Adipocyte (in vitro differentiated cells): ENCODE measurements at regions not wholly inside any gene's neighbourhood (a gene's known extent, or its start where the extent isn't known, plus 50 kb on each side); places are given as distances from the start of the nearest gene placed in this dataset.

Source experiments
- DNase-seq: peaks from one replicate; pipeline ENCODE4 v3.0.0-alpha.2; 2015; ENCODE audit warnings: low read depth
- H3K27me3 ChIP-seq: replicated peaks from 2 replicates; pipeline ENCODE4 v1.7.0; 2013; ENCODE audit warnings: mild to moderate bottlenecking, low read length, moderate library complexity; ENCODE audit not compliant: control insufficient read depth, insufficient read depth
- H3K36me3 ChIP-seq: 2 replicates; pipeline ENCODE4 v1.7.0; 2013; ENCODE audit warnings: low read length, mild to moderate bottlenecking, moderate library complexity; ENCODE audit not compliant: control insufficient read depth, insufficient read depth, severe bottlenecking
- H3K4me1 ChIP-seq: 2 replicates; pipeline ENCODE4 v1.7.0; 2013; ENCODE audit warnings: mild to moderate bottlenecking, low read length, moderate library complexity; ENCODE audit not compliant: control insufficient read depth, insufficient read depth
- H3K4me3 ChIP-seq: 2 replicates; pipeline ENCODE4 v1.7.0; 2013; ENCODE audit warnings: mild to moderate bottlenecking, low read length, moderate library complexity
- H3K9ac ChIP-seq: 2 replicates; pipeline ENCODE4 v1.7.0; 2013; ENCODE audit warnings: mild to moderate bottlenecking, low read length, moderate library complexity
- H3K9me3 ChIP-seq: 2 replicates; pipeline ENCODE4 v1.7.0; 2013; ENCODE audit warnings: mild to moderate bottlenecking, low read length, moderate library complexity; ENCODE audit not compliant: control insufficient read depth

- Histone ChIP-seq H3K4me3 (no peak overlapping the region), H3K4me1 (no peaks in the 10 kb centered on the region), H3K9ac (no peak overlapping the region), H3K27me3 (no peaks in the 10 kb centered on the region), H3K9me3 (no peaks in the 10 kb centered on the region), H3K36me3 (no peaks in the 10 kb centered on the region)
- DNase-seq = no peak
These were observed 290.9 kb downstream of the LRRIQ3 start for GRCh38 chr1:73907051-73907450.

- no peak for DNase-seq
- no peaks in the 10 kb centered on the region for H3K36me3 ChIP-seq
- H3K27me3 ChIP-seq = no peaks in the 10 kb centered on the region
- no peak overlapping the region for H3K9ac ChIP-seq
- H3K4me1 ChIP-seq = no peaks in the 10 kb centered on the region
- H3K9me3 ChIP-seq = no peaks in the 10 kb centered on the region
- no peak overlapping the region for H3K4me3 ChIP-seq
These were observed 294.9 kb downstream of the LRRIQ3 start for GRCh38 chr1:73903092-73903491.

- no peaks in the 10 kb centered on the region for H3K4me1 ChIP-seq
- H3K9me3 ChIP-seq = no peaks in the 10 kb centered on the region
- no peaks in the 10 kb centered on the region for H3K36me3 ChIP-seq
- no peak for DNase-seq
- no peak overlapping the region for H3K4me3 ChIP-seq
- H3K27me3 ChIP-seq = no peaks in the 10 kb centered on the region
- no peak overlapping the region for H3K9ac ChIP-seq
These were observed 296.2 kb downstream of the LRRIQ3 start for GRCh38 chr1:73901738-73902137.

GRCh38 chr1:73899311-73899710, 298.7 kb downstream of the LRRIQ3 start:
- Histone ChIP-seq H3K27me3 (no peaks in the 10 kb centered on the region), H3K4me3 (no peak overlapping the region), H3K4me1 (no peaks in the 10 kb centered on the region), H3K9me3 (no peaks in the 10 kb centered on the region), H3K9ac (no peak overlapping the region), H3K36me3 (no peaks in the 10 kb centered on the region)
- no peak for DNase-seq

DNA sequence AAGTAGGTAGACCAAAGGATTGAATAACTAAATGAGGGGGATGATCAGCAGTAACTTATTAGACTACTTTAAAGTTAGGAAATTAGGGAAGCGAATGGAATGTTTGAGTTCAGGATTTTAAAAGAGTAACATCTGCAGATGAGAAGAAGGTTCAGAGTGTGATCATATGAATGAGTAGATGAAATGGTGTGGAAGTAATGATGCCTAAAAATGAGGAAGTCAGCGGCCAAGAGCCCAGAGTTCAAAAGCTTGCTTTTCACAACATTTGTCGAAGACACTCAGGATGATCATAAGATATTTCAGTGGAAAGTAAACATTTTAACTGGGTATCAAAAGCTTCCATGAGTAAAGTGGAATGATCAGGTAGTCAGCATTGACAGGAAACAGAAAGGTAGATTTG, 299.4 kb downstream of the LRRIQ3 start:
- Histone ChIP-seq H3K9ac (no peak overlapping the region), H3K4me1 (no peaks in the 10 kb centered on the region), H3K4me3 (no peak overlapping the region), H3K27me3 (no peaks in the 10 kb centered on the region), H3K36me3 (no peaks in the 10 kb centered on the region), H3K9me3 (no peaks in the 10 kb centered on the region)
- no peak for DNase-seq

DNA sequence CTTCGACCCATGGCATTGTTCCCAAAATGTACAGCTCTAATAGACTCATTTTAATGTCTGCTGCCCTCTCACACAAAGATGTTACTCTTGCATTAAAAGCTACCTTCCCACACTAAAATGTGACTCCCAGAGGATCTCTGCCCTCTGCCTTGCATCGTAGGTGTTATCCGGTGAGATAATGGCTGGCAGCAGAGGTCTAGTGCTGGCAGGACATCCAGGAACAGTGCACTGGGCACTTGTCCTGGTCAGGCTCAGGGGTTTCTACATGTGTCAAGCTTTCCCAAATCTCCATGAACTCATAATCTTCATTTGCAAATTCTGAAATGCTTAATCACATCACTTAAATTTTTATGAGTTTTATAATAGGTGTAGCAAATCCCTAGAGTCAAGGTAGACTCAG, 310.6 kb downstream of the LRRIQ3 start:
- H3K4me1 ChIP-seq = no peaks in the 10 kb centered on the region
- H3K9me3 ChIP-seq = no peaks in the 10 kb centered on the region
- H3K9ac ChIP-seq = no peak overlapping the region
- DNase-seq = no peak
- H3K4me3 ChIP-seq = no peak overlapping the region
- H3K27me3 ChIP-seq = no peaks in the 10 kb centered on the region
- H3K36me3 ChIP-seq = no peaks in the 10 kb centered on the region

- Histone ChIP-seq H3K9ac (no peak overlapping the region), H3K4me3 (no peak overlapping the region), H3K36me3 (no peaks in the 10 kb centered on the region), H3K4me1 (no peaks in the 10 kb centered on the region), H3K27me3 (no peaks in the 10 kb centered on the region), H3K9me3 (no peaks in the 10 kb centered on the region)
- no peak for DNase-seq
These were observed 311.3 kb downstream of the LRRIQ3 start for GRCh38 chr1:73886716-73887115.

DNA sequence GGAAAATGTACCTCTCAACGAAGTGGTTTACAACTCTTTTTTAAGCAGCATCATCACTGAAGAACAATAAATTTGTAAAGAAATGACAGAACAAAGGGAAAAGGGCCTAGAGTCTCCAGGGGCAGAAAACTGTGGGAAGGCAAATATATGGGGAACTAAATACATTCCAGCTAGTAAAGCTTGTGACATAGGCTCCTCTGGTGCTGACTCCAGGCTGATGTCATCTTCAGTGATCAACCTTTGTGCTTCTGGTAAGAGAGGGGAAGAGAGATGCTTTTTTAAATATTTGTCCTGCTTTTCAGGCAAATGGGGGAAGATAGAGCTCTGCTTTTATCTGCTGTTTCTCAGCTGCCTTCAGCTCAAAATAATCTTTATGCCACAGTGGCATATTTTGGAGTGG, 323.2 kb downstream of the LRRIQ3 start:
- no peak overlapping the region for H3K4me3 ChIP-seq
- no peaks in the 10 kb centered on the region for H3K36me3 ChIP-seq
- no peaks in the 10 kb centered on the region for H3K4me1 ChIP-seq
- no peaks in the 10 kb centered on the region for H3K9me3 ChIP-seq
- no peak overlapping the region for H3K9ac ChIP-seq
- no peak for DNase-seq
- H3K27me3 ChIP-seq = no peaks in the 10 kb centered on the region

DNA sequence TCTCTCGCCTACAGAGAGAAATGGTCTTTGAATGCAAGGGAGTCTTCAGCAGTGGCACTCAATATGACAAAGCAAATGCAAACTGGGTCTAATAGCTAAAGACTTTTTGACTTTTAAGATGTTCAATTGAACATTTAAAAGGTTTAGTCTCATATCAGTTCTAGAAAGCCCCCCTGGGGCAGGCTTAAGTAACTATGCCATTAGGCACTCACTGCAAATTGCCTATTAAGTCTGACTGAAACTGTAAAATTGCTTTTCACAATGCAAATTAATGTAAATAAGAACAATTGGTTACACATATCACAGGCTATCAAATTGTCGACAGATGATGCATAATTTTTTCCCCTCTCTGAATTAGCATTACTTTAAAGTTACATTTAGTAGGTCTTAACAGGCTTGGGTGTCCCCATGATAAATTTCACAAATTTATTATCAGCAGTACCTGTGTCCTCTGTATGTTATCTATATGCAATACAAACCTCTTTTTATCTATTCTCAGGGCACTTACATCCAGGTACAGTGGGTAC, 329.1 kb downstream of the LRRIQ3 start:
- Histone ChIP-seq H3K36me3 (no peaks in the 10 kb centered on the region), H3K4me1 (no peaks in the 10 kb centered on the region), H3K9me3 (no peaks in the 10 kb centered on the region), H3K27me3 (no peaks in the 10 kb centered on the region), H3K4me3 (no peak overlapping the region), H3K9ac (no peak overlapping the region)
- DNase-seq = no peak

- DNase-seq = no peak
- H3K4me3 ChIP-seq = no peak overlapping the region
- H3K27me3 ChIP-seq = no peaks in the 10 kb centered on the region
- no peaks in the 10 kb centered on the region for H3K9me3 ChIP-seq
- H3K4me1 ChIP-seq = no peaks in the 10 kb centered on the region
- H3K36me3 ChIP-seq = no peaks in the 10 kb centered on the region
- no peak overlapping the region for H3K9ac ChIP-seq
These were observed 335.6 kb downstream of the LRRIQ3 start for GRCh38 chr1:73862355-73862754.

- Histone ChIP-seq H3K9ac (no peak overlapping the region), H3K27me3 (no peaks in the 10 kb centered on the region), H3K4me1 (no peaks in the 10 kb centered on the region), H3K9me3 (no peaks in the 10 kb centered on the region), H3K4me3 (no peak overlapping the region), H3K36me3 (no peaks in the 10 kb centered on the region)
- DNase-seq = no peak
These were observed 337.5 kb downstream of the LRRIQ3 start for GRCh38 chr1:73860421-73860950.

GRCh38 chr1:73859227-73859626, 338.7 kb downstream of the LRRIQ3 start:
- H3K36me3 ChIP-seq = no peaks in the 10 kb centered on the region
- no peak overlapping the region for H3K4me3 ChIP-seq
- no peaks in the 10 kb centered on the region for H3K4me1 ChIP-seq
- no peaks in the 10 kb centered on the region for H3K9me3 ChIP-seq
- no peak for DNase-seq
- no peaks in the 10 kb centered on the region for H3K27me3 ChIP-seq
- H3K9ac ChIP-seq = no peak overlapping the region
